Spleen (tissue), 11 donors: ENCODE measurements at regions not wholly inside any gene's neighbourhood (a gene's known extent, or its start where the extent isn't known, plus 50 kb on each side); places are given as distances from the start of the nearest gene placed in this dataset.

ENCODE experiments used
- DNase-seq: peaks from one replicate; pipeline ENCODE4 v3.0.0-alpha.2; 2020
- H3K27ac ChIP-seq, 8 donors: fragments of 200-600 bp; sonication (generic) in 7 of 8; 1 replicate in 4 of 8; 2 replicates in 4 of 8; pipeline versions ENCODE4 v1.5.0 to v1.8.0; 2016 to 2021; ENCODE audit warnings: inconsistent platforms in 4 of 8, mild to moderate bottlenecking in 4 of 8, moderate library complexity in 1 of 8
- H3K27me3 ChIP-seq, 7 donors: fragments of 200-600 bp; sonication (generic) in 6 of 7; replicated peaks in 1 of 7; 1 replicate in 4 of 7; 2 replicates in 3 of 7; pipeline versions ENCODE4 v1.5.0 to v1.8.0; 2016 to 2021; ENCODE audit warnings: inconsistent platforms in 3 of 7, mild to moderate bottlenecking in 1 of 7
- H3K36me3 ChIP-seq, 6 donors: fragments of 200-600 bp; sonication (generic) in 5 of 6; 1 replicate in 4 of 6; 2 replicates in 2 of 6; pipeline versions ENCODE4 v1.5.0 to v1.8.0; 2016 to 2021; ENCODE audit warnings: inconsistent platforms in 2 of 6
- H3K4me1 ChIP-seq, 6 donors: fragments of 200-600 bp; sonication (generic) in 5 of 6; 1 replicate in 3 of 6; 2 replicates in 3 of 6; pipeline versions ENCODE4 v1.5.0 to v1.8.0; 2016 to 2021; ENCODE audit warnings: inconsistent platforms in 3 of 6
- H3K4me3 ChIP-seq, 8 donors: fragments of 200-600 bp; sonication (generic) in 7 of 8; 1 replicate in 4 of 8; 2 replicates in 4 of 8; pipeline versions ENCODE4 v1.5.0 to v1.8.0; 2016 to 2021; ENCODE audit warnings: inconsistent platforms in 4 of 8, mild to moderate bottlenecking in 4 of 8, moderate library complexity in 2 of 8
- H3K9me3 ChIP-seq, 8 donors: fragments of 200-600 bp; sonication (generic) in 7 of 8; 1 replicate in 4 of 8; 2 replicates in 4 of 8; pipeline versions ENCODE4 v1.5.0 to v1.8.0; 2016 to 2021; ENCODE audit warnings: inconsistent platforms in 4 of 8
- CTCF ChIP-seq, 11 experiments: fragments of 200-600 bp in 7 of 11; fragments of 450-650 bp in 4 of 11; sonication (generic) in 4 of 11; IDR thresholded peaks in 8 of 11; conservative IDR thresholded peaks in 3 of 11; 1 replicate in 7 of 11; 2 replicates in 4 of 11; pipeline versions ENCODE4 v1.4.0 to v1.8.0; 2016 to 2021; ENCODE audit warnings: antibody characterized with exemption in 11 of 11, inconsistent platforms in 4 of 11, mild to moderate bottlenecking in 1 of 11
- POLR2A ChIP-seq, 3 donors: fragments of 450-650 bp; IDR thresholded peaks; one replicate each; pipeline ENCODE4 v1.5.1; 2017; ENCODE audit warnings: antibody characterized with exemption in 3 of 3, mild to moderate bottlenecking in 1 of 3
- POLR2AphosphoS5 ChIP-seq, 3 donors: sonication (generic); formaldehyde crosslinking; IDR thresholded peaks; one replicate each; pipeline ENCODE4 v1.5.1; 2017; ENCODE audit warnings: antibody characterized with exemption in 3 of 3
- WGBS, 5 donors: extraction: QIAGEN DNeasy Blood & Tissue Kit in 3 of 5; methylation state at CpG; one replicate each; pipeline versions ENCODE4 v1.1.5 to v1.1.7; 2013 to 2018; 5-methylcytosine and 5-hydroxymethylcytosine counted together
- intact Hi-C: fragments of 100-400 bp; cut with DNase I; formaldehyde crosslinking; loops from one replicate; pipeline ENCODE4 v1.15.0; 2023; ENCODE audit warnings: low total_unique reads
- donor health status: healthy with polysubstance abuse.
- donor health status: DM: no; HTN: no; CAD: no; lungs with moderate emphysema.
- donor health status: DM: no; HTN: no; CAD: no.
- donor health status: Bipolar disorder and iron deficiency.
- donor health status: healthy.
- donor health status: DM: no; HTN: no; CAD: no.
- donor health status: DM: yes; HTN: yes; CAD: no.

DNA sequence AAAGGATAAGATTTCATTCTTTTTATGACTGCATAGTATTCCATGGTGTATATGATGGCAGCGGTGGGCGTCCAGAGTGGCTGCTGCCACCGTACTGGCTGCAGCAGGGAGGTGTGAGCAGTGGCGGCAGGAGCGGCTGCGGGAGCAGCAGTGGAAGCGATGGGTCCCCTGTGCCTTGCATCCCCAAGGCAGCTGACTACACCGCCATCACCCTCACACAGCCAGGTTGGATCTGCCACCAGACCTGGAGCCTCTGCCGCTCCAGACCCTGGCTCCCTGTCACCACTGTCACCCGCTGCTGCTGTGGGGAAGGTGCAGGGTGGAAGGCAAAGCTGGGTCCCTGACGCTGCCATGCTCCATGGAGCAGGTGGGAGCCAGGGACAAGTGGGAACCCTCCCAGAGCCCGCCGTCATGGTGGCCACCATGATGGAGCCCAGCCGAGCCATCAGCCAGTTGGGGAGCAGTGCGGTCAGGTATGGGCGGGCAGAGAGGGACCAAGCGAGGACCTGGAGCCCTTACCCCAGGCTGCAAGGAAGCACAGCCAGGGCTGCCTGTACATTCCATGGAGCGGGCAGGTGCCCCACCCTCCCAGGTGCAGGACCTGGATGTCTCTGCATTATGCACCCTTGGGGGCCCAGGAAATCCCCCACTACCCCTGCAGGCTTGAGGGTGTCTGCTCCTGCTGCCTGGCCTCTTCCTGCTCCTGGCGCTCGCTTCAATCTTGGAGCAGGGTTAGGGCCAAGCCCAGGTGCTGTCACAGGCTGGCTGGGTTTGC, 226.1 kb downstream of the OTOR start:
- no peak for DNase-seq
- H3K4me3 ChIP-seq = no peak overlapping the region
- H3K9me3 ChIP-seq = peaks cover 0 to 19% (median 0%) of the 10 kb centered on the region in 8 donors
- H3K36me3 ChIP-seq = no peaks in the 10 kb centered on the region
- H3K27ac ChIP-seq = no peak overlapping the region
- H3K4me1 ChIP-seq = no peaks in the 10 kb centered on the region
- intact Hi-C loops = no loop called here
- WGBS, 5 donors = 93 to 96% (median 95%) methylated on average over 18 to 20 of the region's 20 CpGs
- no peaks in the 10 kb centered on the region for H3K27me3 ChIP-seq
- TF ChIP-seq POLR2AphosphoS5 (IDR thresholded peaks at IDR 0.05) = no peak
- no peak for TF ChIP-seq CTCF (IDR thresholded peaks at IDR 0.05 in 8 of 11, conservative IDR thresholded peaks at IDR 0.05 in 3 of 11)

DNA sequence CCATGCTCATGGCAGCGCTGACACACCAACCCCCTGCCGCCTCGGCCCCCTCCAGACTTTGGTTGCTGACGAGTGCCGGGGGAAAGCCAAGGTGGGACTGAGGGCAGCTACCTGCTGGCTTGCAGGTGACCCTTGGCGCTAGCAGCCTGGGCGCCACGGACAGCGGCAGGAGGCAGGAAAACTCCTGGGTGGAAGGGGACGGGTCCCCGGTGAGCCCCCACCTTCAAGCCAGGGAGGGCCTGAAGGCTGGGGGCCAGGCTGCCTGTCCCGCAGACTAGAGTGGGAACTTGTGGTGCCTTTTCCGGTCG, 226.7 kb downstream of the OTOR start:
- intact Hi-C loops = no loop called here
- Histone ChIP-seq H3K4me3 (no peak overlapping the region), H3K27me3 (no peaks in the 10 kb centered on the region), H3K9me3 (peaks cover 0 to 19% (median 0%) of the 10 kb centered on the region in 8 donors), H3K4me1 (no peaks in the 10 kb centered on the region), H3K27ac (no peak overlapping the region), H3K36me3 (no peaks in the 10 kb centered on the region)
- DNase-seq = no peak
- 79 to 94% (median 91%) methylated on average over 7 to 14 of the region's 14 CpGs for WGBS, 5 donors
- no peak for TF ChIP-seq POLR2A (IDR thresholded peaks at IDR 0.05)

- Histone ChIP-seq H3K27ac (no peak overlapping the region), H3K27me3 (no peaks in the 10 kb centered on the region), H3K36me3 (no peaks in the 10 kb centered on the region), H3K4me1 (no peaks in the 10 kb centered on the region), H3K9me3 (peaks cover 0 to 19% (median 0%) of the 10 kb centered on the region in 8 donors), H3K4me3 (no peak overlapping the region)
- TF ChIP-seq CTCF (IDR thresholded peaks at IDR 0.05 in 8 of 11, conservative IDR thresholded peaks at IDR 0.05 in 3 of 11) = no peak
- intact Hi-C loops = no loop called here
- 83 to 92% (median 91%) methylated on average over 3 to 12 of the region's 12 CpGs for WGBS, 5 donors
- no peak for DNase-seq
These were observed 227.5 kb downstream of the OTOR start for GRCh38 chr20:16975682-16976081.

DNA sequence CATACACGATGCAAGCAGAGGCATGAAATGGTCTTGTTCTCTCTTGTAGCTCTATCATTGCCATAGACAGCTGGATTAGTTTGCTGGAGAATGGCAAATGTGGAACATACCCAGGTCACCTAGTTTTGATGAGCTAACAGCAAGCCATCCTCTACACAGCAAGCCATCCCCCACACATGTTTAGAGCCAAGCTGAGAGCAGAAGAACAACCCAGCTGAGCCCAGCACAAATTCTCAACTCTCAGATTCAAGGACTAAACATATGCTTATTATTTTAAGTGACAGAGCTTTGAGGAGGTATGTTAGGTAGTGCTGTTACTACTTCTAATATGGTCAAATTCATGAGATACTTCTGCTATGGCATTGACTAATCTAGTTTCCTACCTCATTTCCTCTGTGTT, 230.3 kb downstream of the OTOR start:
- Histone ChIP-seq H3K36me3 (no peaks in the 10 kb centered on the region), H3K9me3 (peaks cover 0 to 32% (median 0%) of the 10 kb centered on the region in 8 donors), H3K4me3 (no peak overlapping the region), H3K27me3 (no peaks in the 10 kb centered on the region), H3K4me1 (no peaks in the 10 kb centered on the region), H3K27ac (no peak overlapping the region)
- DNase-seq = no peak
- TF ChIP-seq POLR2A (IDR thresholded peaks at IDR 0.05) (no peak), CTCF (IDR thresholded peaks at IDR 0.05 in 8 of 11, conservative IDR thresholded peaks at IDR 0.05 in 3 of 11) (no peak), POLR2AphosphoS5 (IDR thresholded peaks at IDR 0.05) (no peak)
- 61 to 88% (median 70%) methylated on average over 1 of the region's 1 CpG for WGBS, 5 donors
- intact Hi-C loops = no loop called here
